ENCODE measurements at regions not wholly inside any gene's neighbourhood (a gene's known extent, or its start where the extent isn't known, plus 50 kb on each side); places are given as distances from the start of the nearest gene placed in this dataset.
"Not testable (repeated sequence)": the region's sequence is repeated elsewhere in the genome, so short reads cannot be mapped to it uniquely, and the experiment has no call there.

DNA sequence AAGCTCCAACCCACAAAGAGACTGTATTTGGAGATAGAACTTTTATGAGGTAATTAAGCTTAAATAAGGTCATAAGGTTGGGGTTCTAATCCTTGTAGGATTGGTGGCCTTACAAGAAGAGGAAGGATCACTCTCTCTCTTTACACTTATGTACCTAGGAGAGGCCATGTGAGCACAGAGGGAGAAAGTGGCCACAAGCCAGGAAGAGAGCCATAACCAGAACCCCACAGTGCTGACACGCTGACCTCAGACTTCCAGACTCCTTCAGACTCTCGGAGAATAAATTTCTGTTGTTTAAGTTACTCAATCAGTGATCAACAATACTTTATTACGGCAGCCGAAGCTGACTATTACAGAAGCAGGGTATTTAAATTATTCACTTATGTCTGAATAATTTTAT, 430.5 kb upstream of the EPHA7 start:
- no peak overlapping the region for H3K4me3 ChIP-seq (ENCODE audit: low read depth, low read length)

DNA sequence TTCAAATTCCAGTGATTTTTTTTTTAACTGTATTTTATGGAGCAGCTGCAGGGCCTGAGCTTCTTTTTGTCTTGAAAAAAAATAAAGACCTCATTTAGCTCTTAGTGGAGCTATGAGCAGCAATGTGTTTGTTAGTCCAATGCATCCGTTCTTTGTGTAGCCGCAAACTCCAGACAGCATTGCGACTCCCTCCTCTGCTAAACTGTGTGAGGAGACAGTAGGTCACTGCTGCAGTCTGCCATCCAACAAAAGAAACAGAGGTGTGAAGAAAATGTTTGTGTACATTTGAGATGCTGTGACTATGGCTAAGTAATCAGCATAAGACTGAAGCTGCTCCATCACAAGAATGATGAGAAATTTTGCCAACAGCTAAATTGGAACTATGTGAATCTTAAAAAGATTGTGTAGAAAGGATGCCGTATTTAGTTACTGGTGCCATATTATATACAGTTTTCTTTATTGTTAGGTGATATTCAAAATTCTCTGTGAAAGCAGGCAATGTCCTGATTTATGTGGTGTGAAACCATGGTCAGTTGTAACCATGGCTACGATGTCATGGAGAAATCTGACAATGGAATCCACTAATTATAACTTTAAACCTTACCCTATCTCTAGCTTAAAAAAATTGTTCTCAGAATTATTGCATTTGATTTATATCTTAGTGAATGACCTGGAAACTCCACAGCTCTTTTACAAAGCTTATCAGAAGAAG, 428.8 kb upstream of the EPHA7 start:
- H3K4me3 ChIP-seq (ENCODE audit: low read depth, low read length), result no peak overlapping the region

DNA sequence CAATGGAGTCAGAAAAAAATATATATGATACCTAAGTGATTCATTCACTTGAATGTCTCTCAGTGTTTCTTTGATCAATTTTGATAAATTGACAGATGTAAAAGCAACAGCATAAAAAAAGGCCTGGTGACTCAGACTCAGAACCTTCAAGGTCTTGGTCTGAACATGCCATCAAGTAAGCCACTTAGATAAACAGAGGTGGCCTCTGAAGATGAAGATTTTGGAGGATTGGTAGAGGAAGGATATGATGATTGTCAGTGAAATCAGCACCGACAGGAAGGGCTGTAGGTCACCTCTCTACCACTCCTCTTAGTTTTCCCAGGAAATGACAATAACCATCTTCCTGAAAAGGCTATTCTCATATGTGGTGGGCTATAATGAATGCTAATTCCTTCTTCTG, 422.8 kb upstream of the EPHA7 start:
- H3K4me3 ChIP-seq (ENCODE audit: low read depth, low read length), result no peak overlapping the region

DNA sequence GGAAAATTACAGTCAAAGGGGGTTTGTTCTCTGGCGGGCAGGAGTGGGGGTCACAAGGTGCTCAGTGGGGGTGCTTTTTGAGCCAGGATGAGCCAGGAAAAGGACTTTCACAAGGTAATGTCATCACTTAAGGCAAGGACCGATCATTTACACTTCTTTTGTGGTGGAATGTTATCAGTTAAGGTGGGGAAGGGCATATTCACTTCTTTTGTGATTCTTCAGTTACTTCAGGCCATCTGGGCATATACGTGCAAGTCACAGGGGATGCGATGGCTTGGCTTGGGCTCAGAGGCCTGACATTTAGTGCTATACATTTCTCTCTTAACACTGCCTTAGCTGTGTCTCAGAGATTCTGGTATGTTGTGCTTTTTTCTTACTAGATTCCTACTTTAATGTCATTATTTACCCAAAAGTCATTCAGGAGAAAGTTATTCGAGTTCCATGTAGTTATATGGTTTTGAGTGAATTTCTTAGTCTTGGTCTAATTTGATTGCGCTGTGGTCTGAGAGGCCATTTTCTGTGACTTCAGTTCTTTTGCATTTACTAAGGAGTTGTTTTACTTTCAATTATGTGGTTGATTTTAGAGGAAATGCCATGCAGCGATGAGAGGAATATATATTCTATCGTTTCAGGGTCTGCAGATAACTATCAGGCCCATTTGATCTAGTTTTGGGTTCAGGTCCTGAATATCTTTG, 416.2 kb upstream of the EPHA7 start:
- peak overlapping the region; percentile 29 for H3K4me3 ChIP-seq (ENCODE audit: low read depth, low read length)

DNA sequence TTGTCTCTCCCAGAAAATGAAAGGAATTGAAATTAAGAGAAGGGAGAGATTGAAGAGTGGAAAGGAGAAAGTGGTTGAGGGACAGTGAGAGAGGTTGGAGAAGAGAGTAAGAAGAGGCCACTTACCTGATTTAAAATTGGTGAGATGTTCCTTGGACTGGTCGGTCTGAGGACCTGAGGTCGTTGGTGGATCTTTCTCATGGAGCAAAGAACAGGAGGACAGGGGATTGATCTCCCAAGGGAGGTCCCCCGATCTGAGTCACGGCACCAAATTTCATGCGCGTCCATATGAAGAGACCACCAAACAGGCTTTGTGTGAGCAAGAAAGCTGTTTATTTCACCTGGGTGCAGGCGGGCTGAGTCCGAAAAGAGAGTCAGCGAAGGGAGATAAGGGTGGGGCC, 415.7 kb upstream of the EPHA7 start:
- H3K4me3 ChIP-seq (ENCODE audit: low read depth, low read length), result peak overlapping the region; percentile 59

DNA sequence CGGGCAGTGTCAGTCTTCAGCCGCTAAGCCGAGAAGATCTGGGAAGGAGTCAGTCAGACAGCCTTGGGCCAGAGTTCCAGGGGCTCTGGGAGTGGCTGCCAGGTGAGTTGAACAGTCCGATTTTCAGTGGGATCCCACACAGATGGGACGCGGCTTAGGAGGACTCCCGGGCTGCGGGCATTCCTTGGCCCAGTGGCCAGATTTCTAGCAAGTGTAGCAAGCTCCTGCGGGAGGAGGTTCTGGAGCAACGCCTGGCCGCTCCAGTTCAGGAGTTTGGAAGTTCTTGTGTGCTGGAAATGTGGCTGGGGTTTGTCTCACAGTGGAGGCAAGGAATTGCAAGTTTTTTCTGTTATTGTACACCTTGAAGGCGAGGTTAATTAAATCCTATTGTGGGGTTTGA, 414.0 kb upstream of the EPHA7 start:
- peak overlapping the region; percentile 41 for H3K4me3 ChIP-seq (ENCODE audit: low read depth, low read length)

DNA sequence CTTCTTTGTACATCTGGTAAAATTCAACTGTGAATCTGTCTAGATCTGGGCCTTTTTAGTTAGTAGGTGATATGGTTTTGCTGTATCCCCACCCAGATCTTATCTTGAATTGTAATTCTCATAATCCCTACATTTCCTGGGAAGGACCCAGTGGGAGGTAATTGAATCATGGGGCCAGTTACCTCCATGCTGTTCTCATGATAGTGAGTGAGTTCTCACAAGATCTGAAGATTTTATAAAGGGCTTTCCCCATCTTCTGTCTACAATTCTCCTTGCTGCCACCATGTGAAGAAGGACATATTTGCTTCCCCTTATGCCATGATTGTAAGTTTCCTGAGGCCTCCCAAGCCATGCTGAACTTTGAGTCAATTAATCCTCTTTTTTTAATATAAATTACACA, 410.4 kb upstream of the EPHA7 start:
- H3K4me3 ChIP-seq (ENCODE audit: low read depth, low read length), result not testable (repeated sequence)

DNA sequence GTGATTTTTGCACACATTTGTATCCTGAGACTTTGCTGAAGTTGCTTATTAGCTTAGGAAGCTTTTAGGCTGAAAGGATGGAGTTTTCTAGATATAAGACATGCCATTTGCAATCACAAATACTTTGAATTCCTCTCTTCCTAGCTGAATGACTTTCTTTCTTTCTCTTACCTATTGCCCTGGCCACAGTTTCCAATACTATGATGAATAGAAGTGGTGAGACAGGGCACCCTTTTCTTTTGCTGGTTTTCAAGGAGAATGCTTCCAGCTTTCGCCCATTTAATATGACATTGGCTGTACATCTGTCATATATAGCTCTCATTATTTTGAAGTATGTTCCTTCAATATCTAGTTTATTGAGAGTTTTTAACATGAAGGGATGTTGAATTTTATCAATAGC, 409.6 kb upstream of the EPHA7 start:
- H3K4me3 ChIP-seq (ENCODE audit: low read depth, low read length), result no peak overlapping the region

DNA sequence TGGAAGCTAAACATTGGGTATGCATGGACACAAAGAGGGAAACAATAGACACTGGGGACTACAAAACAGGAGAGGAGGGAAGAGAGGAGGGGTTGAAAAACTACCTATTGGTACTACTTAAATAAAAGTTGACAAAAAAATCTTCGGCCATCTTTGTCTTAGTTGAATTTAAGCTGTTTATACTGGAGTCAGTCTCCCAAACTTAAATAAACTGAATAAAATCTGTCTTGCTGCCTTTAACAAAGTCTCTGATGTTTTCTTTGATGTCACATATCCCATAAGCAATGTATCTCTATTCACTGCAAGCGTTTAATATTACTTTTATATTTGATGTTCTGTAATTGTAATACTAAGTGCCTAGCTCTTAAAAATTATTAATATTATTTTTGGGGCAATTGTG, 409.2 kb upstream of the EPHA7 start:
- H3K4me3 ChIP-seq (ENCODE audit: low read depth, low read length), result no peak overlapping the region

DNA sequence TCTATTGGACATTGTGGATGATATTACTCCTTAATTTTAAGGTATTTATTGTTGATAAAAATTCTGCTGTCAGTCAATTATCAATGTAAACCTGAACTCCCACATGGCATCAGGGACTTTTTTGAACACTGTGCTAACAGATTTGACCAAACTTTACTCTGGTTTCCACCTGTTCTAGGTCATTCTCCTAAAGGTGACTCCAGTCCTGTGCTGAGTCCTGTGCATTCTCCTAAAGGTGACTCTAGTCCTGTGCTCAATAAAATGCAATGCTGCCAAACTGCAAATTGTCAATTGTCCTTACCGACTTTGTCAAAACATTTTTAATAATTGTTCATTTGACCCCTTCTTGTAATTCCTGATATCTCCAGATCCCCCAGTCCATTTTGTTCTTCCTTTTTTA, 408.4 kb upstream of the EPHA7 start:
- no peak overlapping the region for H3K4me3 ChIP-seq (ENCODE audit: low read depth, low read length)

DNA sequence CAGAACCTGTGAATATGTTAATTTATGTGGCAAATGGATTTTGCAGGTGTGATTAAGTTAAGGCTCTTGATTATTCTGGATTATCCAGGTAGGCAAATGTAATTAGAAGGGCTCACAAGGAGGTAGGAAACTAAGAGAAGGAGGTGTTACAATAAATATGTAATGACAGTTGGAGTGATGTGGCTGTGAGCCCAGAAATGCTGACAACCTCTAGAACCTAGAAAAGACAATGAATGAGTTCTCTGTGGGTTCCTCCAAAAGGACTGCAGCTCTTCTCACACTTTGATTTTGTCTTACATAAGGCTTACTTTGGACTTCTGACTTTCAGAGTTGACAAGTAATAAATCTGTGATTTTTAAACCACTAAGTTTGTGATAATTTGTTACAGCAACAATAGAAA, 406.6 kb upstream of the EPHA7 start:
- no peak overlapping the region for H3K4me3 ChIP-seq (ENCODE audit: low read depth, low read length)

DNA sequence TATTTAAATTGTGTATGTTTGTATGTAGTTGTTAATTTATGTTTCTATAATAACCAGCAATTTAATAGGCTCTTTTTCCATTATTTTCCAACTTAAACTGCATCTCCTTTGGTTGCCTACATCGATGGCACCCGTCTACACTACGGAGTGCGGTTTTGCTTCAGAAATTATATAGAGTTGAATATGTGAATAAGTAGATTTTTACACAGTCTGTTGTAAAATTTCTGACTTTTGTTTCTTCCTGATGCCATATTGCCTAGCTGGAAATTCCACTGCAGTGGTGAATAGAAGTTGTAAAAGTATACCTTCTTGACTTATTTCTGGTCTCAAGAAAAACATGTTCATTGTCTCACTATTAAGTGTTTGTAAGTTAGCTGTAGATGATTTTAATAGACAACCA, 404.1 kb upstream of the EPHA7 start:
- no peak overlapping the region for H3K4me3 ChIP-seq (ENCODE audit: low read depth, low read length)

DNA sequence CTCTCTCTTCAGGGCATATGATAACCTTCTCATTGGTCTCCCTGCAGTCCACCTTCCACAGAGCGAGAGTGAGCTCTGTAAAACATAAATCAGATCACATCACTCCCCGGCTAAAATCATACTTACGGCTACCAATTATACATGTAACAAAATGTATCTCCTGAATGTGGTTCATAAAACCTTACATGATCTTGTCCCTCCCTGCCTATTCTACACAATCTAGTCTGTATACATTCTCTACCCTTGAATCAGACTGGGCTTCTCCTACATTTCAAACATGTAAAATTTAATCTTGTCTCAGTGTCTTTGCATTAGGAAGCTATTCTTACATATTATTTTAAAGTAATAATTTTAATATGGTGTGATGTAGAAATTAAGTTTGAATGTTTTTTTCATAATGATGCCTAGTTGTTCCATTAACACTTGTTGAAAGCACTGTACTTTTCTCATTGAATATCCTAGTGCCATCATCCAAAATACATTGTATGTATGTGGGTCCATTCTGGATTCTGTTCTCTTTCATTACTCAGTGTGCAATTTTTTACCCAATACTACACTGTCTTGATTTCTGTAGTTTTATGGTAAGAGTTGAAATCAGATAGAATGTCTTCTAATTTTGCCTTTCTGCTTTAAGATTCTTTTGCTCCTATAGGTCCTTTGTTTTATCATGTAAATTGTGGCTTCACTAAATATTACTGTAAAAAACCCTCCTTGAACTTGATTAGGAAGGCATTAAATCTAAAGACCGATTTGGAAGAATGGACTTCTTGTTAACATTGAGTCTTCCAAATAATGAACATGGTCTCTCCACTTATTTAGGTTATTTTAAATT, 403.3 kb upstream of the EPHA7 start:
- no peak overlapping the region for H3K4me3 ChIP-seq (ENCODE audit: low read depth, low read length)

DNA sequence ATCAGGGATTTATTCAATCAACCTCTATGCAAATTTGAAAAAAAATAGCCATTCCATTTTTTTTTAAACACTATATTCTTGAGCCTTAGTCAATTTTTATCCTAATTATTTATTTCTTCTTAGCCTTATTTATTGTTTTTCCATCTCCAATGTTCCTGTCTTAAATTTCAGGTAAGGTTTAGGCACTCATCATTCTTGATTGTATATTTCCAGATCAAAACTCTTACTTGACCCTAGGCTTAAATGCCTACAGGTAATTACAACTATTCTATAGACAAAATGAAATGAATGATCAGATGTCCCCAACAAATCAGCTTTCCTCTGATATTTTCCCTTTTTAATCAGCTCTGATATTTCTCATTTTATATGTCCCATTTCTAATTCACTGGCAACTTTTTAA, 402.6 kb upstream of the EPHA7 start:
- H3K4me3 ChIP-seq (ENCODE audit: low read depth, low read length), result no peak overlapping the region

DNA sequence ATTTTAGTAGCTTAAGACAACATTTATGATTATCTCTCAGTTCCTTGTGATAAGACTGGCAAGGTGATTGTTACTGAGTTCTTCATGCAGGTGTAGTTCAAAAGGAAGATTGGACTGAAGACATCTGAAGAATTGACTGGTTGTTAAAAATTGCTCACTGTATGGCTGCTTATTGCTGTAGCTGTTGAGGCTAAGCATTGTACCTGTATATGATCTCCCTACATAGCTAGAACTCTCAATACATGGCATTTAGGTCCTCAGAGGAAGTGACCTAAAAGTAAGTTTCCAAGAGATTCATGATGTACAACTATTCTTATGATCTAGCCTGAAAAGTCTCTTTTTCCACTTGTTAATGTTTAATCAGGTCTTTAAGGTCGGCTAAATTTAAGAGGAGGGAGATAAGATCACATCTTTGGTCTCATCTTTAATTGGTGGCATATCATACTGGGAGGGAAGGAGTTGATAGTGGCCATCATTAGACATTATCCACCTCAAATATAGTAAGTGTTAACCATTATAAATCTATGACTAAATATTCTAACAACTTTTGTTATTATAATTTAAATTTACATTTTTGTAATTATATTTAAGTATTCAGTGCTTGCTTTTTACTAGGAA, 401.2 kb upstream of the EPHA7 start:
- no peak overlapping the region for H3K4me3 ChIP-seq (ENCODE audit: low read depth, low read length)

DNA sequence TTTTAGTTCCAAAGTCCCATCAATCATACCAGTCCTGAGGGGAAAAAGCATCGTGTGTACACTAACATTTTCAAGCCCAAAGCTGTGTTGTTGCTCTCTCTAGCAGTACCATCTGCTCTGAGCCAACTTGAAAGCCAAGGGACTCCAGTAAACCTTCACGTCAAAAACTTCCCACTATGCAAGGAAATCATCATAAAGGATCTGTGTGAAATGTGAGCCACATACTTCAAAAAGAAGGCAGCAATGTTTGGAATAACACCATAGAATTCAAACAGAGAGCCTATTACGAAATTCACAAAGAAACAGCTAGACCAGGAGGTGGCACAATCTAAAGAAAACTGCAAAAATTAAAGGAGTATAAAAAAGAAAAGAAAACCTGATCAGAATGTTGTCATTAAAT, 399.8 kb upstream of the EPHA7 start:
- H3K4me3 ChIP-seq (ENCODE audit: low read depth, low read length), result no peak overlapping the region

DNA sequence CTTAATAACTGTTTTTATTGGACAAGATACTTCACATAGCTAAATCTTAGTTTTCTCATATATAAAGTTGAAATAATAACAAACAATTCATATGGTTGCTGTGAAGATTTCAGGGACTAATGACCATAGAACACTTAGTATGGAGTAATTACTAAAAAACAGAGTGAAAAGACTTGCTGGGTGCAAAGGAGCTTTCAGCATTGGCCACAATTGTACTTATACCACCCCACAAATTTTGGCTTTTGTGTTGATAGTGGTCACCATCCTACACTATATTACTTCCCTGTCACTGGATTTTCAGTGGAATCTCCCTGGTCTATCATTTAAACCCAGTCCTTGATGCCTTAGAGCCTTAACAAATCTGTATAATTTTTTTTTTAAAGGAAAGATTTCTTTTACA, 398.6 kb upstream of the EPHA7 start:
- no peak overlapping the region for H3K4me3 ChIP-seq (ENCODE audit: low read depth, low read length)

DNA sequence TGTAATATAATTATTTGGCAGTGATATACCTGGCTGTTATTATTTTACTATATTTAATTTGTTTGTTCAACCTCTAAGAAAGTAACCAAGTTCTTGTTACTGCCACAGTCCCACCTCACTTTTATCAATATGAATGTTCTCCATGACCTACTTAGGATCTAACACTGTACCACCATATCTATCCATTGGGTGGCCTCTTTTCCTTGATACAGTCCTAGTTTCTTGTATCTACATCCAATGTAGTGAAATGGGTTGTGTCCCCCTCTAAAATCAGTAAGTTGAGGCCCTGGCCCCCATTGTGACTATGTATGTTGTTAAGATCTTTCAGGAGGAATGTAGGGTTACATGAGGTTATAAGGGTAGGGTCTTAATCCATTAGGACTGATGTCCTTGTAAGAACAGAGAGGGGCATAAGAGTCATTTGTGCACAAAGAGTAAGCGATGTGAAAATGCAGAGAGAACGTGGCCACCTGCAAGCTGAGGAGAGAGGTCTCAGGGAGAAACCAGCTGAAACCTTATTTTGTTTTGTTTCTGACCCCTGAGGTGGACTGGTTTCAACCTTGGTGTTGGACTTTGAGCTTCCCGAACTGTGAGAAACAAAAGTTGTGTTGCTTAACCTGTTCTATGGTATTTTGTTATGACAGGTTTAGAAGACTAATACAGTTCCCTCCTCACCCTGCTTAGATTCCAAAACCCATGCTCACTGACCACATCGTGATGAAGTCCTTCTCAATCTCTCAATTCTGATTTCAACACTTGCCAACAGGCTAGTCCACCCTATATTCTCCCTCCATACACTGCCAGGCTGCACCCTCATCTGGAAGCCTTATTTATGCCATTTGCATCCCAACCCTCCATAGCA, 387.3 kb upstream of the EPHA7 start:
- no peak overlapping the region for H3K4me3 ChIP-seq (ENCODE audit: low read depth, low read length)

DNA sequence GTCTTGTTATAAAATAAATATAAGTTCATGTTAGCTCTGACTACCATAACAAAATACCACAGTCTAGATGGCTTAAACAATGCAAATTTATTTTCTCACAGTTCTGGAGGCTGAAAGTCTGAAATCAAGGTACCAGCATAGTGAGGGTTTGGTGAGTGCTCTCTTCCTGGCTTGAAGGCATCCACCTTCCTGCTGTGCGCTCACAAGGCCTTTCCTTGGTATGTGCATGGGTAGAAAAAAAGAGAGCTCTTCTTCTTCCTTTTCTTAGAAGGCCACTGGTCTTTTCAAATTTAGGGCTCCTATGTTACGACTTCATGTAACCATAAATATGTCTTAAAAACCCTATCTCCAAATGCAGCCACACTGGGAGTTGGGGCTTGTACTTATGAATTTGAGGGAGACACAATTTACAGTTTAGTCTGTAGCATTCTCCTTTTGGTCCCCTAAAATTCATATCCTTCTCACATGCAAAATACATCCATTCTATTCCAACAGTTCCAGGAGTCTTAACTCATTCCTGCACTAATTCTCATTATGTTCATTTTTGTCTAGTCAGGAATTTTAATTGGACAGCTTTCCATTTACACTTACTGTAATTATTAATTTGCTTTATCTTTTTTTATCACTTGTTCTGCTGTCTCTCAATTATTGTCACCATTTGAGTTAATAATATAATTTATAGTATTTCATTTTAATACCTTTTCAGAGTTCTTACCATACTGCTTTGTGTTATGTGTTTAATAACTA, 381.9 kb upstream of the EPHA7 start:
- H3K4me3 ChIP-seq (ENCODE audit: low read depth, low read length), result no peak overlapping the region

DNA sequence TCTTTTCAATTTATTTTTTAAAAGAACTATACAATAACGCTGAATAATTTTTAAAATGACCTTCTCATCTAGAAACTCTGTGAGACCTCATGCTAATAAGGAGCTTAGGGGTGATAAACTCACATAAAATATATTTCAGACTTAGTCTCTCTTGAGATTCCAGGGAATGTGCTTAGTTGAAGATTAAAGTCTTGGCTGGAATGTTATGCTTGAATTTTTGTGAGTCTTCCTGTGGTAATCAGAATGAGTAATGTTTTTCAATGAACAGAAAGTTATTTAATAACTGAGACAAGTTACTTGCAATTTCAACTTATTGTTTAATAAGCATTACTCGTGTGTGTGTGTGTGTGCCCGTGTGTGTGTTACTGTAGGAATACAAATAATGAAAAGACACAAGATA, 379.9 kb upstream of the EPHA7 start:
- no peak overlapping the region for H3K4me3 ChIP-seq (ENCODE audit: low read depth, low read length)
